K562 (cell line): ENCODE measurements at regions not wholly inside any gene's neighbourhood (a gene's known extent, or its start where the extent isn't known, plus 50 kb on each side); places are given as distances from the start of the nearest gene placed in this dataset.

Experiments used
- ATAC-seq: fragments of 200-7000 bp; cut with Tn5 transposase; 3 replicates; pipeline ENCODE4 v1.9.1; 2020; ENCODE audit warnings: moderate library complexity
- BruUV-seq: library from RNA; stranded (reverse); fragments of 400-500 nt; replicated peaks from 2 replicates; lab custom pipeline; 2021; lab: Mats Ljungman, UMichigan
- CTCF ChIA-PET: fragments of 300-600 bp; formaldehyde crosslinking; extraction: SDS; loops from one replicate; lab custom pipeline; 2021; ENCODE audit warnings: low intra/inter-chr PET ratio; lab: Yijun Ruan, JAX
- POLR2A ChIA-PET: fragments of 300-600, 350-650 bp; sonication (Branson Sonifier 250); formaldehyde crosslinking; extraction: SDS; loops from one replicate; lab custom pipeline; 2021; ENCODE audit warnings: antibody characterized with exemption, inconsistent platforms; lab: Yijun Ruan, JAX
- DNase-seq, 4 experiments: peaks; one replicate each; pipeline versions ENCODE4 v3.0.0 to v3.0.0-alpha.2; 2011 to 2018; ENCODE audit warnings: low spot score in 3 of 4, mixed read lengths in 3 of 4; ENCODE audit errors: extremely low read depth in 1 of 4
- FAIRE-seq: peaks from 2 replicates; lab custom pipeline; 2011; peaks lifted over from hg19 to GRCh38; lab: Jason Lieb, UNC
- H2AFZ ChIP-seq: 2 replicates; pipeline ENCODE4 v1.6.0; 2011; ENCODE audit warnings: low read depth, low read length, control low read depth, inconsistent platforms
- H3K27ac ChIP-seq: fragments of 200-600 bp; 3 replicates; pipeline ENCODE4 v1.8.0; 2011; ENCODE audit warnings: low read depth, mild to moderate bottlenecking, control low read depth, inconsistent platforms, low read length, moderate library complexity, mixed read lengths; ENCODE audit errors: extremely low read depth
- H3K27me3 ChIP-seq, 2 experiments: fragments of 300-600 bp in 1 of 2; 2 replicates in 1 of 2; 3 replicates in 1 of 2; pipeline versions ENCODE4 v1.6.0 to v1.8.0; 2011; ENCODE audit warnings: inconsistent platforms in 2 of 2, low read length in 2 of 2, mild to moderate bottlenecking in 1 of 2, mixed read lengths in 1 of 2, moderate library complexity in 1 of 2; ENCODE audit not compliant: control insufficient read depth in 2 of 2, insufficient read depth in 2 of 2
- H3K36me3 ChIP-seq: fragments of 300-600 bp; 3 replicates; pipeline ENCODE4 v1.8.0; 2011; ENCODE audit warnings: mild to moderate bottlenecking, low read length, inconsistent platforms; ENCODE audit not compliant: control insufficient read depth, insufficient read depth
- H3K4me1 ChIP-seq, 2 experiments: fragments of 200-600 bp in 1 of 2; replicated peaks in 1 of 2; 2 replicates in 1 of 2; 3 replicates in 1 of 2; pipeline versions ENCODE4 v1.5.1 to v1.8.0; 2011; ENCODE audit warnings: inconsistent platforms in 2 of 2, low read length in 2 of 2, mild to moderate bottlenecking in 1 of 2, mixed read lengths in 1 of 2, moderate library complexity in 1 of 2; ENCODE audit not compliant: control insufficient read depth in 2 of 2, insufficient read depth in 2 of 2
- H3K4me2 ChIP-seq: 2 replicates; pipeline ENCODE4 v1.6.1; 2011; ENCODE audit warnings: low read length, control low read depth, inconsistent platforms, mixed read lengths; ENCODE audit not compliant: insufficient read depth
- H3K4me3 ChIP-seq: fragments of 200-600 bp; sonication (generic), shearing (Covaris generic); 2 replicates; pipeline ENCODE4 v1.5.1; 2016; ENCODE audit warnings: control low read depth, inconsistent platforms
- H3K79me2 ChIP-seq: fragments of 200-600 bp; 3 replicates; pipeline ENCODE4 v1.8.0; 2011; ENCODE audit warnings: low read length, inconsistent platforms; ENCODE audit not compliant: control insufficient read depth, insufficient read depth
- H3K9ac ChIP-seq, 2 experiments: 2 replicates each; pipeline versions ENCODE4 v1.6.0 to v1.6.1; 2011; ENCODE audit warnings: low read depth in 2 of 2, low read length in 2 of 2, control low read depth in 1 of 2, inconsistent platforms in 1 of 2, mild to moderate bottlenecking in 1 of 2, mixed read lengths in 1 of 2; ENCODE audit not compliant: insufficient read depth in 1 of 2
- H3K9me1 ChIP-seq: one replicate; pipeline ENCODE4 v1.6.0; 2011; ENCODE audit warnings: inconsistent platforms, mild to moderate bottlenecking, low read length, moderate library complexity; ENCODE audit not compliant: control insufficient read depth, insufficient read depth
- H3K9me3 ChIP-seq: replicated peaks from 2 replicates; pipeline ENCODE4 v1.5.1; 2011; ENCODE audit warnings: low read depth, low read length, inconsistent platforms; ENCODE audit not compliant: control insufficient read depth, insufficient read depth
- H4K20me1 ChIP-seq: replicated peaks from 2 replicates; pipeline ENCODE4 v1.6.1; 2011; ENCODE audit warnings: low read length, inconsistent platforms, mixed read lengths; ENCODE audit not compliant: control insufficient read depth, insufficient read depth
- BCOR ChIP-seq: fragments of 450-650 bp; IDR thresholded peaks from 2 replicates; pipeline ENCODE4 v1.6.1; 2016
- CHAMP1 ChIP-seq: fragments of 450-650 bp; IDR thresholded peaks from 2 replicates; pipeline ENCODE4 v1.6.1; 2016; ENCODE audit warnings: mild to moderate bottlenecking
- ELK1 ChIP-seq: sonication (generic); formaldehyde crosslinking; IDR thresholded peaks from 2 replicates; pipeline ENCODE4 v1.8.1; 2022; ENCODE audit warnings: missing genetic modification reagents
- HES1 ChIP-seq: fragments of 450-650 bp; IDR thresholded peaks from 2 replicates; pipeline ENCODE4 v1.6.1; 2016; ENCODE audit warnings: low read depth, mild to moderate bottlenecking, moderate library complexity
- IRF2 ChIP-seq: sonication (generic); formaldehyde crosslinking; IDR thresholded peaks from 2 replicates; pipeline ENCODE4 v1.8.1; 2022; ENCODE audit warnings: mild to moderate bottlenecking, missing genetic modification reagents
- MYBL2 ChIP-seq, 2 experiments: fragments of 450-650 bp in 1 of 2; sonication (generic) in 1 of 2; formaldehyde crosslinking in 1 of 2; IDR thresholded peaks; 2 replicates each; pipeline versions ENCODE4 v1.6.1 to v1.8.1; 2017 to 2022; ENCODE audit warnings: borderline replicate concordance in 1 of 2, inconsistent platforms in 1 of 2, low read depth in 1 of 2, mild to moderate bottlenecking in 1 of 2, missing genetic modification reagents in 1 of 2, moderate library complexity in 1 of 2
- NCOA2 ChIP-seq, 2 experiments: fragments of 450-650 bp; IDR thresholded peaks; 2 replicates each; pipeline ENCODE4 v1.6.1; 2018; ENCODE audit warnings: mild to moderate bottlenecking in 2 of 2, moderate library complexity in 1 of 2; ENCODE audit not compliant: partially characterized antibody in 2 of 2
- NFIX ChIP-seq: fragments of 250-450 bp; sonication (Bioruptor Pico); IDR thresholded peaks from 2 replicates; pipeline ENCODE4 v1.4.0; 2020; ENCODE audit warnings: low read depth, mild to moderate bottlenecking, moderate library complexity
- PRPF4 ChIP-seq: fragments of 200-400 bp; formaldehyde crosslinking; IDR thresholded peaks from one replicate; pipeline ENCODE4 v1.6.1; 2017; ENCODE audit warnings: low read length, low read depth, mild to moderate bottlenecking; ENCODE audit not compliant: insufficient read depth, poor library complexity, severe bottlenecking
- ZBTB26 ChIP-seq: fragments of 450-650 bp; formaldehyde crosslinking; IDR thresholded peaks from 2 replicates; pipeline ENCODE4 v1.4.0; 2022; ENCODE audit warnings: missing genetic modification characterization
- ZNF592 ChIP-seq: fragments of 450-650 bp; IDR thresholded peaks from 2 replicates; pipeline ENCODE4 v1.6.1; 2017; ENCODE audit warnings: antibody characterized with exemption, mild to moderate bottlenecking
- WGBS: fragments of 100-300 bp; shearing (Covaris generic); methylation state at CpG from one replicate; pipeline ENCODE4 v1.1.6; 2016; ENCODE audit warnings: low coverage, mixed read lengths; ENCODE audit not compliant: insufficient coverage; ENCODE audit errors: missing lambda C conversion rate; 5-methylcytosine and 5-hydroxymethylcytosine counted together
- in situ Hi-C: fragments of 300-500 bp; cut with MboI; formaldehyde crosslinking; loops from 4 replicates; pipeline ENCODE4 v1.15.0; 2018; ENCODE audit warnings: inconsistent platforms, mixed read lengths
- intact Hi-C: fragments of 100-400 bp; cut with micrococcal nuclease; formaldehyde crosslinking; loops from 2 replicates; pipeline ENCODE4 v1.14.2; 2022

- Histone ChIP-seq H3K9me3 (no peaks in the 10 kb centered on the region), H3K4me3 (no peak overlapping the region), H3K36me3 (no peaks in the 10 kb centered on the region), H3K27ac (no peak overlapping the region), H3K79me2 (no peaks in the 10 kb centered on the region), H4K20me1 (no peaks in the 10 kb centered on the region; the same call in 1 of the 2 replicates), H3K27me3 (peaks cover 4 to 34% of the 10 kb centered on the region in 2 experiments; a peak in 3 of 5 replicates), H2AFZ (no peak overlapping the region), H3K9me1 (peaks cover 3% of the 10 kb centered on the region), H3K9ac (no peak overlapping the region), H3K4me1 (no peaks in the 10 kb centered on the region; a peak in 1 of 5 replicates), H3K4me2 (no peak overlapping the region)
- ATAC-seq: no peak
- WGBS: 0% methylated on average over 9 of the region's 9 CpGs
- POLR2A ChIA-PET: no interaction called here
- BruUV-seq: no TSS peak
- no peak for DNase-seq
- FAIRE-seq: no peak
- intact Hi-C loops (no loop called here), in situ Hi-C loops (no loop called here)
- CTCF ChIA-PET: no interaction called here
- no peak for TF ChIP-seq BCOR
- no peak for TF ChIP-seq ZBTB26
- TF ChIP-seq NCOA2 (IDR thresholded peaks at IDR 0.05; ENCODE audit: partially characterized antibody in 2 of 2): no peak
- no peak for TF ChIP-seq NFIX (CRISPR knock-in tag)
- no peak for TF ChIP-seq MYBL2 (IDR thresholded peaks at IDR 0.05; ENCODE audit: low read depth)
- no peak for TF ChIP-seq MYBL2 (CRISPR knock-in tag; IDR thresholded peaks at IDR 0.05; ENCODE audit: borderline replicate concordance)
- no peak for TF ChIP-seq ELK1 (CRISPR knock-in tag)
- no peak for TF ChIP-seq ZNF592
- TF ChIP-seq IRF2 (CRISPR knock-in tag): no peak
- TF ChIP-seq CHAMP1: no peak
- no peak for TF ChIP-seq PRPF4
- no peak for TF ChIP-seq HES1
Observed at GRCh38 chr1:30410153-30410851, 313.1 kb downstream of the MATN1 start.
